Lung microvascular endothelial cell (primary cell): ENCODE measurements at regions not wholly inside any gene's neighbourhood (a gene's known extent, or its start where the extent isn't known, plus 50 kb on each side); places are given as distances from the start of the nearest gene placed in this dataset.
"Not testable (repeated sequence)": the region's sequence is repeated elsewhere in the genome, so short reads cannot be mapped to it uniquely, and the experiment has no call there.

ENCODE experiments used
- DNase-seq, 2 donors: peaks; one replicate each; pipeline versions ENCODE4 v3.0.0 to v3.0.0-alpha.2; 2010; ENCODE audit warnings: low read depth in 2 of 2

- DNase-seq = not testable (repeated sequence)
These were observed 87.8 kb downstream of the TENT5D start for GRCh38 chrX:80508083-80508482.

- no peak for DNase-seq
These were observed 91.9 kb downstream of the TENT5D start for GRCh38 chrX:80511969-80512760.

GRCh38 chrX:80512924-80513323 lies 92.7 kb downstream of the TENT5D start:
- DNase-seq = no peak

GRCh38 chrX:80513625-80514024 lies 93.4 kb downstream of the TENT5D start:
- no peak for DNase-seq

- no peak for DNase-seq
These were observed 116.8 kb downstream of the TENT5D start for GRCh38 chrX:80537096-80537495.

GRCh38 chrX:80550722-80551121 lies 130.5 kb downstream of the TENT5D start:
- DNase-seq = no peak

- DNase-seq = no peak
These were observed 135.9 kb downstream of the TENT5D start for GRCh38 chrX:80556148-80556547.

- DNase-seq = no peak
These were observed 152.4 kb downstream of the TENT5D start for GRCh38 chrX:80572636-80573035.

GRCh38 chrX:80573275-80573674 lies 153.0 kb downstream of the TENT5D start:
- DNase-seq = no peak

- not testable (repeated sequence) for DNase-seq
These were observed 154.3 kb downstream of the TENT5D start for GRCh38 chrX:80574486-80575086.

GRCh38 chrX:80576267-80576666 lies 156.0 kb downstream of the TENT5D start:
- no peak for DNase-seq

GRCh38 chrX:80576806-80577533 lies 156.7 kb downstream of the TENT5D start:
- DNase-seq = no peak

- DNase-seq = peak; percentile 14 to 36
These were observed 158.4 kb downstream of the TENT5D start for GRCh38 chrX:80578517-80579105.

GRCh38 chrX:80590992-80591391 lies 170.7 kb downstream of the TENT5D start:
- DNase-seq = not testable (repeated sequence)

- no peak for DNase-seq
These were observed 182.0 kb downstream of the TENT5D start for GRCh38 chrX:80602036-80602860.
